Thoracic aorta (tissue), 2 donors: ENCODE measurements at regions not wholly inside any gene's neighbourhood (a gene's known extent, or its start where the extent isn't known, plus 50 kb on each side); places are given as distances from the start of the nearest gene placed in this dataset.

Experiments
- ATAC-seq: fragments of 150-250 bp; one replicate; pipeline ENCODE4 v1.8.0; 2017; ENCODE audit warnings: low read depth; ENCODE audit not compliant: insufficient number of reproducible peaks, low FRiP score
- DNase-seq: peaks from one replicate; pipeline ENCODE4 v3.0.0-alpha.2; 2020; ENCODE audit warnings: low spot score
- H3K27ac ChIP-seq, 2 donors: fragments of 200-600 bp; sonication (generic); 1 replicate in 1 of 2; 2 replicates in 1 of 2; pipeline ENCODE4 v1.5.1; 2016; ENCODE audit warnings: mild to moderate bottlenecking in 2 of 2, moderate library complexity in 2 of 2
- H3K27me3 ChIP-seq: fragments of 200-600 bp; sonication (generic); replicated peaks from 2 replicates; pipeline ENCODE4 v1.6.0; 2016; ENCODE audit warnings: mild to moderate bottlenecking; ENCODE audit not compliant: insufficient read depth
- H3K36me3 ChIP-seq: fragments of 200-600 bp; sonication (generic); one replicate; pipeline ENCODE4 v1.5.1; 2016
- H3K4me1 ChIP-seq, 2 donors: fragments of 200-600 bp; sonication (generic); 1 replicate in 1 of 2; 2 replicates in 1 of 2; pipeline versions ENCODE4 v1.5.1 to v1.6.0; 2016; ENCODE audit warnings: low read depth in 2 of 2, mild to moderate bottlenecking in 1 of 2; ENCODE audit not compliant: control insufficient read depth in 1 of 2
- H3K4me3 ChIP-seq: fragments of 200-600 bp; sonication (generic); 2 replicates; pipeline ENCODE4 v1.5.1; 2016; ENCODE audit warnings: mild to moderate bottlenecking
- H3K9me3 ChIP-seq: fragments of 200-600 bp; sonication (generic); 2 replicates; pipeline ENCODE4 v1.5.1; 2016
- CTCF ChIP-seq: fragments of 200-600 bp; sonication (generic); IDR thresholded peaks from one replicate; pipeline ENCODE4 v1.5.1; 2019; ENCODE audit warnings: antibody characterized with exemption

- H3K9me3 ChIP-seq, result no peaks in the 10 kb centered on the region
- no peak overlapping the region for H3K4me3 ChIP-seq
- no peaks in the 10 kb centered on the region for H3K4me1 ChIP-seq
- no peak for TF ChIP-seq CTCF
- H3K27me3 ChIP-seq, result no peaks in the 10 kb centered on the region
- DNase-seq, result no peak
- H3K27ac ChIP-seq, result no peak overlapping the region
- no peaks in the 10 kb centered on the region for H3K36me3 ChIP-seq
- ATAC-seq, result no peak
Measured at GRCh38 chr1:218880484-218881060, 293.1 kb upstream of the LYPLAL1 start.

DNA sequence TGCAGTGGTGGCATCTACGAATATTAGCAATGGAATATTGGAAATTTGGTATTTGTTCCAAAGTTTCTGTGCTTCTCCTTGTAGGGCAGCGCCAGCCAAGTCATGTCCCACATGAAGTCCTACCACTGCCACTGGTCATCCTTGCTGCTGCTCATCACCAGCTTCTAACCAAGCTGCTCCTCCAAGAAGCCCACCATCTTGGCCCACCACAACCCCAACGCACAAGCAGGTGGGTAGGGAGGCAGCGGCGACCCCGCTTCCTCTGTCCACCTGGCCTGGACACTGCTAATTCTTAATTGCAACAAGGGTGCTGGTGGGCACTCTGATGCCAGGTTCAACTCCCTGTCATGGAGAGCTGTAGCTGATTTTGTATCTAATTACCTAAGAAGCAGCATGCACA lies 291.2 kb upstream of the LYPLAL1 start:
- no peaks in the 10 kb centered on the region for H3K9me3 ChIP-seq
- no peak for TF ChIP-seq CTCF

DNA sequence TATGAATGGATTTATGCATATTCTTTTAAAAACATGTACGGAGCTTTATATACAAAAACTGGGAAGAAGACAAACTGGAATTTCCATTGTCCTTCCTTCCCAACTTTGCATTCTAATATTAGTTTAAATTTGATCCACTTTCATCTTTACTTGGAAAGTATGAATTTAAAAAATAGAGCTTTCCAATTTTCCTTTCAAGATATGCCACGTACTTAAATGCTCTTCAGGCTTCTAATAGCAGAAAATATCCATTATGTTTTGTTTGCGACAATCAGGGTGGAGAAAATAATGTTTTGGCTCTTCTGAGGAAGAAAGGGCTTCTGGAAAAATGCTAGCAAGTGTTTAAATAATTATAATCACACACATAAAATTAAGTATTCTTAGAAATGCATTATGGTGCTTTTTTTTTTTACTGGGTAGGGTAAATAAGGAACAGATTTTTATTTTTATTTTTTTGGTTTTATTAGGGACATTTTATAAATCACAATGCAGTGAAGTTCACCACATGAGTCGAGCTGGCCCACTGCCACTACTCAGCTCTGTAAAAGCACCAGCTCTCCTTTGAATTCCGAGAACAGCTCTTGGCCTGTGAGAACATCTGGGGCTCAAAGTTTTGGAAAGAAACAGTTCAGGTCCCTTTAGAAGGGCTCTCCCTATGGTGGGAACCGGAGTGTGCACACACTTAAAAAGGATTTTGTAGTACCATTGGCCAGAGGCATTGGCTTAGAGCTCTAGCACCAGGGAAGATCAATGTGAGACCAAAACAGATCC lies 287.4 kb upstream of the LYPLAL1 start:
- H3K9me3 ChIP-seq, result no peaks in the 10 kb centered on the region
- no peaks in the 10 kb centered on the region for H3K36me3 ChIP-seq
- ATAC-seq (no peak), DNase-seq (no peak)
- H3K4me3 ChIP-seq, result no peak overlapping the region
- no peak overlapping the region for H3K27ac ChIP-seq
- H3K27me3 ChIP-seq, result no peaks in the 10 kb centered on the region
- no peak for TF ChIP-seq CTCF
- peaks cover 0 to 20% of the 10 kb centered on the region in 2 donors for H3K4me1 ChIP-seq

More for the DNA sequence above, 291.2 kb upstream of the LYPLAL1 start:
- no peak overlapping the region for H3K27ac ChIP-seq
- DNase-seq (no peak), ATAC-seq (no peak)
- no peaks in the 10 kb centered on the region for H3K36me3 ChIP-seq
- H3K4me3 ChIP-seq, result no peak overlapping the region
- peaks cover 0 to 16% of the 10 kb centered on the region in 2 donors for H3K4me1 ChIP-seq
- H3K27me3 ChIP-seq, result no peaks in the 10 kb centered on the region

GRCh38 chr1:218887141-218887925 lies 286.3 kb upstream of the LYPLAL1 start:
- no peak for ATAC-seq
- Histone ChIP-seq H3K4me3 (no peak overlapping the region), H3K4me1 (peaks cover 0 to 20% of the 10 kb centered on the region in 2 donors), H3K27me3 (no peaks in the 10 kb centered on the region), H3K36me3 (no peaks in the 10 kb centered on the region), H3K27ac (no peak overlapping the region), H3K9me3 (no peaks in the 10 kb centered on the region)
- TF ChIP-seq CTCF, result no peak
- no peak for DNase-seq

DNA sequence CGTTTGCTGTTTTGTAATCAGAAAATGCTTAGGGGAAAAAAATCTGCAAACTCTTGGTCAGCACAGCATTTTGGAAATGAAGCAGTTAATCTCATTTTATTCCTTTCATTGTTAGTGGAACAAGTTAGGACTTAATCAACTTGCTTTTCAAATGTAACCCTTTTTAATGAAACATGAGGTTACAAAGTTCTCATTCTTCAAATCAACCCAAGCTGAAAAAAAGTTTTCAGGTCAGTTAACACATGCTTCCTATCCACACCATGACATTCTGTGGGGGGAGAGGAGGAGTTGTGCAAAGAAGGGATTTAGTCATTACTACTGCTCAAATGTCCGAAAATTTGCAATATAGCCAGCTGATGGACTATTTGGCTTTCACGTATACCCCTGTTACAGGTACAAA lies 283.2 kb upstream of the LYPLAL1 start:
- DNase-seq, result no peak
- no peak overlapping the region for H3K27ac ChIP-seq
- ATAC-seq, result no peak
- H3K4me1 ChIP-seq, result peaks cover 0 to 25% of the 10 kb centered on the region in 2 donors
- H3K4me3 ChIP-seq, result no peak overlapping the region
- H3K36me3 ChIP-seq, result no peaks in the 10 kb centered on the region
- no peak for TF ChIP-seq CTCF
- no peaks in the 10 kb centered on the region for H3K9me3 ChIP-seq
- H3K27me3 ChIP-seq, result no peaks in the 10 kb centered on the region
